ENCODE measurements at regions not wholly inside any gene's neighbourhood (a gene's known extent, or its start where the extent isn't known, plus 50 kb on each side); places are given as distances from the start of the nearest gene placed in this dataset.

GRCh38 chr16:51967646-51968045 is 579.3 kb downstream of the TOX3 start:
- DNase-seq: no peak

GRCh38 chr16:51960931-51961330 is 586.0 kb downstream of the TOX3 start:
- DNase-seq: no peak

GRCh38 chr16:51953286-51953985 is 593.5 kb downstream of the TOX3 start:
- DNase-seq: no peak

DNA sequence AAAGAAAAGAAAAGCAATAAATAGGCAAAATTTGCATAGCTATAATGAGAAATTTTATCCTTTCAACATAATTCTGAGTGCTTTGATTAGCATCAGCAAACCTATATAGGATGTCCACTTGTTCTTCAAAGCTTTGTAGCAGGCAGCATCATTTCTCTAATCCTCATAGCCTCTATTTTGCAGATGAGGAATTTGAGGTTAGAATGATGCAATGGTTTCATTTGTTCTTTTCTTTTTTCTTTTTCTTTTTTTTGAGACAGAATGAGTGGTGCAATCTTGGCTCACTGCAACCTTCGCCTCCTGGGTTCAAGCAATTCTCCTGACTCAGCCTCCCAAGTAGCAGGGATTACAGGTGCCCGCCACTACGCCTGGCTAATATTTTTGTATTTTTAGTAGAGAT is 594.4 kb downstream of the TOX3 start:
- DNase-seq: no peak

- DNase-seq: no peak
Observed at GRCh38 chr16:51951668-51952298, 595.2 kb downstream of the TOX3 start.

DNA sequence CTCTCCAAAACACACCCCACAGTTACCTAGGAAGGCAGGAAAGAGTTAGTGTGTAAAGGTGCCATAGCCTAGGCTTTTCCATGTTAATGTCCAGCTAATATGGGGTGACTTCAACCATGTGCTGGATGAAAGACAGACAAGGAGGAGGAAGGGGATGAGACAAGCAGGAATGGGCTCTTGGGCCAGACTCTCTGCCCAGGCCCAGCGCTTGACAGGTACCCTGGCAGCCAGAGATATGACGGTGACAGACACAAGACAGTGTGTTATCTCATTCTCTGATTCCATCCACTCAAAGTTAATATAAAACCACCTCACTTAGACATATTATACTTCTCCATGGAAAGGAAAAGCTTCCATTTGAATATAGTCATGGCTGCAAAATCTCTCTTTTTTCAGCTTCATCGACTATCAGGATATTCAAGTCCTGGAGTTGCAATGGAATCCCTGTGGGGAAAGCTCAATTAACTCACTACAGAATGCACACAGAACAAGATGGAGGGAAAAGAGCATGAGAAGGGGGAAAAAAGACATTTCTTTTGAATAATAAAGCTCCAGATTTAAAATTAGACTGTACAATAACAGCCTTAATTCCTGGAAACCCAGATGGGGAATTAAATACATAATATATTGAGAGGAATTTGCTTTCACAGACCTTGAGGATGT is 596.7 kb downstream of the TOX3 start:
- no peak for DNase-seq

DNA sequence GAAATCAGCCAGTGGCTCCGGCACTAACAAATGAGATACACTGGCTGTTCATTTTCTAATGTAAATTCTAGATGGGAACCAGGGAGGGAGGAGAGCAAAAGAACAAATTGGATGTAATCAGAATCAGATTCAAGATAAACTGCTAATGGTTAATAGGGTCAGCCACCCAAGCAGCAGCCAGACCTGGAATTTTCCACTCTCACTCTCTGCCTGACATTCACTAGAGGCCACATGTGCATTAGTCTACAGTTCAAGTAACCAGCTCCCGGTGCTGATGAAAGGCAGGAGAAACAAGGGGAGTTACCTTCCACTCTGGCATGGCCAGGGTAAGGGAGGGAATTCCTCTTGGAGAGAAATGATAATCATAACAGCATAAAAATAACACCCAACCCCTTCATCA is 597.7 kb downstream of the TOX3 start:
- no peak for DNase-seq

DNA sequence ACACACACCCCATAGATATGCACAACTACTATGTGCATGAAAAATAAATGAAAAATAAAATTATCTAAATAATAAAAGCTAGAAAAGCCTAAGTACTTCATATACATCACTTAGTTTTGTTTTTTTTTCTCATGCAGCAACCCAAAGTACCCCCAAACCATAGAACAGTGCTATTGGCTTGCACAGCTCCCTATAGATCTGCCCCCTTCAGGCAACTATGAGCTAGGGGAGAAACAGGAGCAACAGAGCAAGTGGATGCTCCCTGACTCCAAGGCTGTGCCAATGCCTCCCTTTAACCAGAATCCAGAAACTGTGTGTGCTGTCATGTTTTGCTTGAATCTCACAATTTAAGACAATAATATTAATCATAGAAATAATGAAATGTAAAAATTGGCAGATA is 605.5 kb downstream of the TOX3 start:
- DNase-seq: no peak

DNA sequence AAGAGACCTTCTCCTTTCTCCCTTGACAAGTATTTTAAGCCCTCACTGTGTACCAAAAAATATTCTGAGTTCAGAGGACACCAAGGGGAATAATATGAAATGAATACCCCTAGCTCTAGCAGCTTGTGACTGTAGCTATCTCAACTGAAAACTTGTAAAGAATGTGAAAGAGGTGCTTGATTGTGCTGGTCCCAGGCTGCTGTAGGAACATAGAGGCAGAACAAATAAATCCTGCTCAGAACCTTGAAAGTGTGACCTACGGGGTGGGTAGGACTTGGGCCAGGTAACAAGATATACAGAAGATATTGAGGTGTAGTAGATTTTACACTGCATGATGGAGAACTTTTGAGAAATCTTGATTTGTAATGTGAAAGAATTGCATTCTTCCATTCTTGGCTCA is 606.8 kb downstream of the TOX3 start:
- DNase-seq: no peak

GRCh38 chr16:51939378-51939871 is 607.5 kb downstream of the TOX3 start:
- DNase-seq: no peak

GRCh38 chr16:51938861-51939260 is 608.1 kb downstream of the TOX3 start:
- no peak for DNase-seq

DNA sequence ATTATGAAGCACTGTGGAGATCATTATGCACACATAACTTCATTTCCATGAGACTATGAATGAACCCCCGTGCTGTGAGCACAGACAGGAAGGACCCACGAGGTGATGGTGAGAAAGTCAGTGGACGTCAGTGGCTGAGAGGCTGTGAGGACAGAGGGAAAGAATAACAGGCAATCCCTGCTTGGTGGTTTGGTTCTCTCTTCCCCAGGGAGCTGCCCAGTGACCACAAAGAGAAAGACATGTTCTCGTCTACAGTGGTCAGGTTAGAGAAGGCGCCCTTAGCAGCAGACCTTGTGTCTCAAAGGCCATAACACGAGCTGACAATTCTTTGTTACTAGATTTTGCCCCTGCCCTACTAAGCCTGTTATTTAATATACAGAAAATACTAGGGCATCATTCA is 609.2 kb downstream of the TOX3 start:
- no peak for DNase-seq

DNA sequence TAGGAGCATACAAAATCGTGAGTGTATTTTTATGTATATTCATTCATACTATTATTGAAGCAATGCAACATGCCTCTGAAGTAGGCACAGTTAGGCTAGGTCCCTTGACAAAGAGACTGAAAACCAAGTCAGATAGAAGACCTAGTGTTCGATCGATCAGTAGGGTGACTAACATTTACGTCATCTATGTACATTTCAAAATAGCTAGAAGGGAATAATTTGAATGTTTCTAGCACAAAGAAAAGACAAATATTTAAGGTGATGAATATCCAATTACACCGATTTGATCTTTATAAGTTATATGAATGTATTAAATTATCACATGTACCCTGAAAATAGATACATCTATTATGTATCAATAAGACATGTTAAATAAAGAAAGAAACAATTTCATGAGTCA is 610.1 kb downstream of the TOX3 start:
- no peak for DNase-seq

GRCh38 chr16:51932317-51932716 is 614.6 kb downstream of the TOX3 start:
- DNase-seq: no peak

- DNase-seq: no peak
Observed at GRCh38 chr16:51931653-51932052, 615.3 kb downstream of the TOX3 start.

DNA sequence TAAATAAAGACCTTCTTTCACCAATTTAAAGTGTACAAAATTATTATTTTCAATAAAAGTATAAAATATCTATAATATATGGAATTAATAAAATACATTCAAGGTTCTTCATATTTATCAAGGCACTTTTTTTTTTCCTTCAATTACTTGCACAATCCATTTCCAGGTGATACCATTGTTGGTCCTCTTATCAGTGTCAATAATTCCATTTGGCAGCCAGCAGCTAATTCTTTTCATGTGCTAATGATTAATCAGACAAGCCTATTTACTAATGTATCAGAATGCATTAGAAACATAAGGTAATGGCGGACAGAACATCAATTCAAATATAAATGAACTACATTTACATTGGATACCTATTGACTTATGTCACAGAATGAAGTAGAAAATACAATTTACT is 622.2 kb downstream of the TOX3 start:
- DNase-seq: no peak

DNA sequence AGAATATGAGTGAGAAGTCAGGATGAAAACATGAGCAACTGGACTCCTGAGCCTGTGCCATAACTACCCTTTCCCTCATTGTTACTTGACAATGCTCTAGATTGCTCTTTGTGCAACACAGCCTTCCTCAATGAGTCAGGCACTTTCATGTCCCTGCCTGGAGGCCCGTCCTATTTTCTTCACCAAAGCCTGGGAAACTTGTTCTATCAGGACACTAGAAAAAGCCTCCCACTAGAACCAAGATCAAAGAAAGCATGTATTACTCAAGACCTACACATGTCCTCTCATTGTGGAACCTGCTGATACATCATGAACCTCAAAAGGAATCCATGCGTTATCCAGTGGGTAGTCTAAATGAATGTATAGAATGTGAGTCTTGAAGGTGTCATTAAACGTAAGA is 624.5 kb downstream of the TOX3 start:
- no peak for DNase-seq

- no peak for DNase-seq
Observed at GRCh38 chr16:51919736-51920135, 627.2 kb downstream of the TOX3 start.

GRCh38 chr16:51916814-51917213 is 630.1 kb downstream of the TOX3 start:
- DNase-seq: no peak

DNA sequence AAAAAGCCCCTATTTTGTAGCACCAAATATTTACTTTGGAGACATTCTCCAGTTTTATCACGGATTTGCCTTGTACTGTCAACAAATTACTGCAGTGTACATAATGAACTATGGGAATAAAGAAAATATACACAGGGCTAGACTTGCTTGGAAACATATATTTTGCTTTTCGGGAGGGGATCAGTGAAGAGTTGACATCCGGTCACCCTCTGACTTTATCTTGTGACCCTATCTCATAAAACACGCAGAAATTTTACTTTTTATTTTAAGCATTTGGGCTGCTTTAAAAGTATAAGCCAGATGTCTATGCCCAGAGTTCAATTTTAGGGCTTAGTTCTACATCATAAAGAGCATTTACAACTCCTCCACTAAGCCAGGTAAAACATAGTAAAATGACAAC is 630.7 kb downstream of the TOX3 start:
- no peak for DNase-seq

GRCh38 chr16:51907680-51908079 is 639.3 kb downstream of the TOX3 start:
- no peak for DNase-seq

- DNase-seq: no peak
Observed at GRCh38 chr16:51900221-51900780, 646.6 kb downstream of the TOX3 start.

DNA sequence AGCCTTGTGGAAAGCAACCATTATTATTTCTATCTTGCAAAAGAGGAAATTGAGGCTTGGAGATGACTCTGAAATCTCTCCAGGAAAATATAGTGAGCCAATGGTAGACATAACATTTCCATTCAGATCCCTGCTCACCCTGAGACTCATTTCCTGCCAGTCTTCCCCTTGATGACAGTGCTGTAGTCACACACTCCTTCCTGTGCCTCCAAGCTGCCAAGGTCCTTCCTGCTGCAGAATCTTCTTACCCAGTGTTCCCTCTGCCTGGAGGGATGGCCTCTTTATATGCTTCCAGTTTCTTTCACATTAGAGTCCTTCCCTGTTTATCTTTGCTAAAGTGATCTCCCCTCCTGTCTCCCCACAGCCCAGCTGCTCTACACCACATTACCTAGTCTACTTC is 648.1 kb downstream of the TOX3 start:
- DNase-seq: no peak

- no peak for DNase-seq
Observed at GRCh38 chr16:51896013-51896412, 650.9 kb downstream of the TOX3 start.
